ENCODE measurements at regions not wholly inside any gene's neighbourhood (a gene's known extent, or its start where the extent isn't known, plus 50 kb on each side); places are given as distances from the start of the nearest gene placed in this dataset.

DNA sequence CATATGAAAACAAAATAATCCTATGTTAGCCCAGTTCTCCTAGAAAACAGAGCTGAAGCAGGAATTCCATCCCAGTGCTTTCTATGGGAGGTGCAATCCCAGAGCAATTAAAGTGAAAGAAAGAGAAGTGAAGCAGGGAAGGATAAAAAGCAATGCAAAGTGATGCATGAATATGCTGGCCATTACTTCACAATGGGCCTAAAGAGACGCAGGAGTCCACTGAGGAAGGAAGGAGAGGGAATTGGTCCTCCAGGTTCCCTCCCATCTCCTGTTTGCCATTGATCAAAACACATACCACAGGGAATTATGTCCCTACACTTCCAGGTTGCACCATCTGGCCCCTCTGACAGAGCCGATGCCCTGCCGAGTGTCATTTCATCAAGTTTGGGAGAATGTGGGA lies 392.2 kb upstream of the NFE2L3 start:
- TF ChIP-seq, protein P1, sequence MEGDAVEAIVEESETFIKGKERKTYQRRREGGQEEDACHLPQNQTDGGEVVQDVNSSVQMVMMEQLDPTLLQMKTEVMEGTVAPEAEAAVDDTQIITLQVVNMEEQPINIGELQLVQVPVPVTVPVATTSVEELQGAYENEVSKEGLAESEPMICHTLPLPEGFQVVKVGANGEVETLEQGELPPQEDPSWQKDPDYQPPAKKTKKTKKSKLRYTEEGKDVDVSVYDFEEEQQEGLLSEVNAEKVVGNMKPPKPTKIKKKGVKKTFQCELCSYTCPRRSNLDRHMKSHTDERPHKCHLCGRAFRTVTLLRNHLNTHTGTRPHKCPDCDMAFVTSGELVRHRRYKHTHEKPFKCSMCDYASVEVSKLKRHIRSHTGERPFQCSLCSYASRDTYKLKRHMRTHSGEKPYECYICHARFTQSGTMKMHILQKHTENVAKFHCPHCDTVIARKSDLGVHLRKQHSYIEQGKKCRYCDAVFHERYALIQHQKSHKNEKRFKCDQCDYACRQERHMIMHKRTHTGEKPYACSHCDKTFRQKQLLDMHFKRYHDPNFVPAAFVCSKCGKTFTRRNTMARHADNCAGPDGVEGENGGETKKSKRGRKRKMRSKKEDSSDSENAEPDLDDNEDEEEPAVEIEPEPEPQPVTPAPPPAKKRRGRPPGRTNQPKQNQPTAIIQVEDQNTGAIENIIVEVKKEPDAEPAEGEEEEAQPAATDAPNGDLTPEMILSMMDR (IDR thresholded peaks at IDR 0.05 in 2 of 3, conservative IDR thresholded peaks at IDR 0.05 in 1 of 3; ENCODE audit: borderline replicate concordance in 1 of 3, insufficient read depth in 1 of 3, low read depth in 2 of 3, low read length in 2 of 3) = no peak
- TF ChIP-seq RAD21 (IDR thresholded peaks at IDR 0.05; ENCODE audit: low read depth) (no peak), TCF7L2 (IDR thresholded peaks at IDR 0.05; ENCODE audit: borderline replicate concordance, extremely low read depth, insufficient read depth, insufficient read length) (no peak), POLR2A (IDR thresholded peaks at IDR 0.05; ENCODE audit: borderline replicate concordance, extremely low read depth, insufficient read depth, insufficient read length) (no peak), SRF (IDR thresholded peaks at IDR 0.05; ENCODE audit: low read depth) (no peak), YY1 (IDR thresholded peaks at IDR 0.05; ENCODE audit: extremely low read depth, insufficient replicate concordance, low read depth, low read length) (no peak), ZNF274 (IDR thresholded peaks at IDR 0.05; ENCODE audit: low read depth, low read length) (no peak), EZH2 (IDR thresholded peaks at IDR 0.05) (no peak), JUND (IDR thresholded peaks at IDR 0.05) (no peak), POLR2AphosphoS5 (IDR thresholded peaks at IDR 0.05; ENCODE audit: low read depth, low read length) (no peak), ZFX (IDR thresholded peaks at IDR 0.05) (no peak), SIN3A (IDR thresholded peaks at IDR 0.05; ENCODE audit: low read depth) (no peak)
- TF ChIP-seq, protein P2, sequence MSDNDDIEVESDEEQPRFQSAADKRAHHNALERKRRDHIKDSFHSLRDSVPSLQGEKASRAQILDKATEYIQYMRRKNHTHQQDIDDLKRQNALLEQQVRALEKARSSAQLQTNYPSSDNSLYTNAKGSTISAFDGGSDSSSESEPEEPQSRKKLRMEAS (IDR thresholded peaks at IDR 0.05) = no peak

Measured in HCT116 (cell line).